ENCODE measurements at regions not wholly inside any gene's neighbourhood (a gene's known extent, or its start where the extent isn't known, plus 50 kb on each side); places are given as distances from the start of the nearest gene placed in this dataset.

DNA sequence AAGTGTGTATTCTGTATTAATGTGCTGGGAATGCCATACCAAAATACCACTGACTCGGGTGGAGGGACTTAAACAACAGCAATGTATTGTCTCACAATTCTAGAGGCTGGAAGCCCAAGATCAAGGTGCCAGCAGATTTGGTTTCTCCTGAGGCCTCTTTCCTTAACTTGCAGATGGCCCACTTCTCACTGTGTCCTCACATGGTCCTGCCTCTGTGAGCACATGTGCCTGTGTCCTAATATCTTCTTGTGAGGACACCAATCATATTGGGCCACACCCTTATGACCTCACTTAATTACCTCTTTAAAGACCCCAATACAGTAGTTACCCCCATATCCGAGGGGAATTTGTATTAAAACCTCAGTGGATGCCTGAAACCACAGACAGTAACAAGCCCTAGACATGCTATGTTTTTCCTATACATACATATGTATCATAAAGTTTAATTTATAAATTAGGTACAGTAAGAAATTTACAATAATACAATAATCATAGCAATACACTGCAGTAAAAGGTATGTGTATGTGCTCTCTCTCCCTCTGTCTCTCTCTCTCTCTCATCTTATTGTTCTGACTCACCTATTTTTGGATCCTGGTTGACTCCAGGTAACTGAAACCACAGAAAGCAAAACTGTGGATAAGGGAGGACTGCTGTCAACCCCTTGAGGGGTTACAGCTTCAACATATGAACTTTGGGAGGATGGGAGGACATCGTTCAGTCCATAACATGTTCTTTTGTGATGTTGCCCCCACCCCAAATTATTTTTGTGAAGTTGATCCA, 174.3 kb downstream of the IRS2 start:
- 0 out of 2 replicates have a peak, but pooled peaks cover 3% of the 10 kb centered on the region for H3K4me1 ChIP-seq (ENCODE audit: insufficient read depth, low read length)
- H3K27ac ChIP-seq (ENCODE audit: low read length) = no peak overlapping the region
- no peaks in the 10 kb centered on the region for H3K9me3 ChIP-seq (ENCODE audit: insufficient read depth, low read depth, low read length)
- H3K4me3 ChIP-seq (ENCODE audit: low read length) = no peak overlapping the region
- no peaks in the 10 kb centered on the region for H3K27me3 ChIP-seq (ENCODE audit: insufficient read depth, low read length)
- H3K36me3 ChIP-seq (ENCODE audit: insufficient read depth, low read depth, low read length) = no peaks in the 10 kb centered on the region
- no peak overlapping the region for H3K9ac ChIP-seq (ENCODE audit: low read depth, low read length)

DNA sequence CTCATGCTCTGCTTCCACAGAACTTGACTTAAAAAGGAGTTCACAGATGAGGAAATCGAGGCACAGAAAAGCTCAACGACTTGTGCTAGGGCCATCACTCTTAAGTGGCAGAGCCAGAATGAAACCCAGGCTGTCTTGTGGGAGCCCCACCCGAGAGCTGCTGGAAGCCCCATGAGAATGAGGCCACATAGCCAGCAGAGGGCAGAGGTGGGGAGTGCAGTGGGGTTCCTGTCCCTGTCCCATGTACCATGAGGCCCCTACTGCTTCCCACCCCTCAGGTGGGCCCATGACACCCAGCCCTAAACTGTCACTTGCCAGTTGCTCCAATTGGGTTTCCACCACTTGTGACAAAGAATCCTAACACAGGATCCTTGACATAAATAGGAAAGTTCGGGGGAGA, 175.9 kb downstream of the IRS2 start:
- Histone ChIP-seq H3K9ac (ENCODE audit: low read depth, low read length) (no peak overlapping the region), H3K36me3 (ENCODE audit: insufficient read depth, low read depth, low read length) (no peaks in the 10 kb centered on the region), H3K9me3 (ENCODE audit: insufficient read depth, low read depth, low read length) (no peaks in the 10 kb centered on the region), H3K4me3 (ENCODE audit: low read length) (no peak overlapping the region), H3K27me3 (ENCODE audit: insufficient read depth, low read length) (no peaks in the 10 kb centered on the region), H3K27ac (ENCODE audit: low read length) (no peak overlapping the region), H3K4me1 (ENCODE audit: insufficient read depth, low read length) (no peaks in the 10 kb centered on the region)

DNA sequence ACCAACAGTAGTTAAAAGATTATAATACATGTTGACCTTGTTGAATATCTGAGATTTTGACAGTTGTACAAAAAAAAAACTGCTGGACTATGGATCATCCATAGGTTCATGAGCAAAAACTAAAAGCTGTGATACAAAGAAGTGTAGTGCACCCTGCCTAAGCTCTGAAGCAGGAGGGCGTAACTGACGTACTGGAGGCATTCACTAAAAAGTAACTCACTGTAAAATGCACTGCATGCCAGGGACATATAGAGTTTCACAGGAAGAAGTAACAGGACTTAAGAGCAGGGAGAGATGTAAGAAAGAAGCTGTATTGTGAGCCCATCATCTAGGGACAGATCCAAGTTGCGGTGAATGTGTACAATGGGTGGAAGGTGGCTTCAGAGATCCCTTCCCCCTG, 177.9 kb downstream of the IRS2 start:
- Histone ChIP-seq H3K36me3 (ENCODE audit: insufficient read depth, low read depth, low read length) (no peaks in the 10 kb centered on the region), H3K9me3 (ENCODE audit: insufficient read depth, low read depth, low read length) (no peaks in the 10 kb centered on the region), H3K4me3 (ENCODE audit: low read length) (no peak overlapping the region), H3K27ac (ENCODE audit: low read length) (no peak overlapping the region), H3K27me3 (ENCODE audit: insufficient read depth, low read length) (no peaks in the 10 kb centered on the region), H3K4me1 (ENCODE audit: insufficient read depth, low read length) (no peaks in the 10 kb centered on the region), H3K9ac (ENCODE audit: low read depth, low read length) (no peak overlapping the region)

DNA sequence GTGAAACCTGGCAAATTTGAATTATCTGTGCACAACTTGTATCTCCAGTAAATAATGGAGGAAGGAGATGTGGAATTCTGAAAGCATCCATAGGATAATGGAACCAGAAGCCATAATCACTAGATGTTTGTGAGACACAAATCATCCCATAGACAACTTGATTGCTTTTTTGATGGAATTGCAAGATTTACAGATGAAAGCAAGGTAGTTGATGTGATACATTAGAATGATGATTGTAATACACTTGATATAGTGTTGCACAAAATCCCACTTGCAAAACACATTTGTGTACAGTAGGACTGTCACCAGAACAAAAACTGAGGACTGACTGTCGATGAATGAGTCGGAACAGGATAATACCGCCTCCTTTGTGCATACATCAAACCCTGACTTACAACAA, 178.3 kb downstream of the IRS2 start:
- Histone ChIP-seq H3K27me3 (ENCODE audit: insufficient read depth, low read length) (no peaks in the 10 kb centered on the region), H3K27ac (ENCODE audit: low read length) (no peak overlapping the region), H3K9ac (ENCODE audit: low read depth, low read length) (no peak overlapping the region), H3K9me3 (ENCODE audit: insufficient read depth, low read depth, low read length) (no peaks in the 10 kb centered on the region), H3K4me1 (ENCODE audit: insufficient read depth, low read length) (no peaks in the 10 kb centered on the region), H3K4me3 (ENCODE audit: low read length) (no peak overlapping the region), H3K36me3 (ENCODE audit: insufficient read depth, low read depth, low read length) (no peaks in the 10 kb centered on the region)

DNA sequence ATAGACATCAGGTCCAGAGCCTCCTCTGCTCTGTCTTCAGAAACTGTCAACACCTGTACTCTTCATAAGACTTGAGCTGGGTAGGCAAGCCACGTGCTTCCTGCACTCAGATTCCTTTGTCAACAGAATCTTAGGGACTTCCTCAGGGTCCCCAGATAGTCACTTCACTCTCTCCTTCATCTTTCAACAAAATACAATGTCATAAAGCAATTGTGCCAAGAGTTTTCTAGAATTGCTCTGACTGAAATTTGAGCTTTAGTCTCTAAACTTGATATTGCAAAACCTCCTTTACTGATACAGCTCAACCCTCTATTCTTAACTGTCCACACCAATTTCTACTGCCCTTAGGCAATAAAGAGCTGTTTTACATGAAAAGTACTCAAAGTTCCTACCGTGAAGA, 179.9 kb downstream of the IRS2 start:
- H3K4me3 ChIP-seq (ENCODE audit: low read length) = no peak overlapping the region
- H3K36me3 ChIP-seq (ENCODE audit: insufficient read depth, low read depth, low read length) = no peaks in the 10 kb centered on the region

DNA sequence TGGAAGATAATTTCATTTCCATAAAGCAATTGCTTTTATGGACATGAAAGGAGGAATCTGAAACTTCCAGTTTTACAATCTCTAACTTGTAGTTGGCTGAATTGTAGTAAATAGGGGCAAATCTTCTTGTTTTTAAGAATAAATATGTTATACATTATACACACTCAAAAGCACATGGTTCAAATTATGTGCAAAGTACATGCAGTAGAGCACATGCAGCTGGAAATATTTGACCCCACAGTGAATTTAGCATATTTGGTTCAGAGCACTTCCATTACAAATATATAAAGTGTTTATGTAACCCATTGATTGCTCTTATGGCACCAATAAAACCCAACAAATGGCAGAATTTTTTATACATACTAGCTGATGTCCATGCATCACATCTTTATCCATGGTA, 180.5 kb downstream of the IRS2 start:
- no peaks in the 10 kb centered on the region for H3K9me3 ChIP-seq (ENCODE audit: insufficient read depth, low read depth, low read length)
- H3K27ac ChIP-seq (ENCODE audit: low read length) = no peak overlapping the region
- H3K36me3 ChIP-seq (ENCODE audit: insufficient read depth, low read depth, low read length) = no peaks in the 10 kb centered on the region
- H3K9ac ChIP-seq (ENCODE audit: low read depth, low read length) = no peak overlapping the region
- no peak overlapping the region for H3K4me3 ChIP-seq (ENCODE audit: low read length)
- H3K4me1 ChIP-seq (ENCODE audit: insufficient read depth, low read length) = no peaks in the 10 kb centered on the region
- no peaks in the 10 kb centered on the region for H3K27me3 ChIP-seq (ENCODE audit: insufficient read depth, low read length)

More for the DNA sequence above, 179.9 kb downstream of the IRS2 start:
- Histone ChIP-seq H3K9me3 (ENCODE audit: insufficient read depth, low read depth, low read length) (no peaks in the 10 kb centered on the region), H3K27me3 (ENCODE audit: insufficient read depth, low read length) (no peaks in the 10 kb centered on the region), H3K9ac (ENCODE audit: low read depth, low read length) (no peak overlapping the region), H3K27ac (ENCODE audit: low read length) (no peak overlapping the region), H3K4me1 (ENCODE audit: insufficient read depth, low read length) (no peaks in the 10 kb centered on the region)

DNA sequence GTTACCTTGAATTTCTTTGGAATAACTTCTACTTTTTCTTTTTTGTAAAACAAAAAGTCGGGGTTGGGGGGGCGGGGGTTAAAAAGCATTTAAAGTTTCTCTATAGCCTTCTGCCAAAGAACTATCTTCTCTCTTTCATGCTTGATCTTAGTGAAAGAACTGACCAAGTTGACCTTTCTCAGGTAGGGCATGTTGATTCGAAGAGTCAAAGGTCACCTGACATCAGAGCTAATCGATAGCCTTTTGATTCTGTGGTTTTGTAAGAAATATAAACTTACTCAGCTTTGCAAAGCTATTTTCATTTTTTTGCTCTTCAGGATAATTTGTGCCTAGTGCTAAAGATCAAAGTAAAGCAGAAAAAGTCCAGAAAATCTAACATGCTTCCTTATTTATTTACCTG, 181.5 kb downstream of the IRS2 start:
- Histone ChIP-seq H3K9ac (ENCODE audit: low read depth, low read length) (no peak overlapping the region), H3K9me3 (ENCODE audit: insufficient read depth, low read depth, low read length) (no peaks in the 10 kb centered on the region), H3K4me1 (ENCODE audit: insufficient read depth, low read length) (no peaks in the 10 kb centered on the region), H3K4me3 (ENCODE audit: low read length) (no peak overlapping the region), H3K27ac (ENCODE audit: low read length) (no peak overlapping the region), H3K27me3 (ENCODE audit: insufficient read depth, low read length) (no peaks in the 10 kb centered on the region), H3K36me3 (ENCODE audit: insufficient read depth, low read depth, low read length) (no peaks in the 10 kb centered on the region)

DNA sequence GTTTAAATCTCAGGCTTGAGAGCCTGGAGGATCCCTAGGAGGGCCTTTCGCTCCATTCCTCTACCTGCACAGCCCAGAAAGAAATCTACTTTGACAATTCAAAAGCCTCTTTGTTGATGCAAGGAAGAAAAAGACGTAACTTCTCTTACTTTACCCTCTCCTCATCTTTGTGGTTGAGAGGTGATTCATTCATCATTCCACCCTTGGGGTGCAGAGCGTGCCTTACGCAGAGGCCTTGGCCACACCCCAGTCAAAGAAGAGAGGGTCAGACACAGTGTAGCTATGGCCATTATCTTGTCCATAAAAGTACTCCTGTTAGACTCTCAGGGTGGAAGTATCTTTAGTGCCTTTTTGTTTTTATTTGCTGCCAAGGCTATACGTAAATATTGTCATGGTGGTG, 184.0 kb downstream of the IRS2 start:
- Histone ChIP-seq H3K4me1 (ENCODE audit: insufficient read depth, low read length) (no peaks in the 10 kb centered on the region), H3K9me3 (ENCODE audit: insufficient read depth, low read depth, low read length) (no peaks in the 10 kb centered on the region), H3K9ac (ENCODE audit: low read depth, low read length) (no peak overlapping the region), H3K4me3 (ENCODE audit: low read length) (no peak overlapping the region), H3K36me3 (ENCODE audit: insufficient read depth, low read depth, low read length) (no peaks in the 10 kb centered on the region), H3K27ac (ENCODE audit: low read length) (no peak overlapping the region), H3K27me3 (ENCODE audit: insufficient read depth, low read length) (no peaks in the 10 kb centered on the region)

DNA sequence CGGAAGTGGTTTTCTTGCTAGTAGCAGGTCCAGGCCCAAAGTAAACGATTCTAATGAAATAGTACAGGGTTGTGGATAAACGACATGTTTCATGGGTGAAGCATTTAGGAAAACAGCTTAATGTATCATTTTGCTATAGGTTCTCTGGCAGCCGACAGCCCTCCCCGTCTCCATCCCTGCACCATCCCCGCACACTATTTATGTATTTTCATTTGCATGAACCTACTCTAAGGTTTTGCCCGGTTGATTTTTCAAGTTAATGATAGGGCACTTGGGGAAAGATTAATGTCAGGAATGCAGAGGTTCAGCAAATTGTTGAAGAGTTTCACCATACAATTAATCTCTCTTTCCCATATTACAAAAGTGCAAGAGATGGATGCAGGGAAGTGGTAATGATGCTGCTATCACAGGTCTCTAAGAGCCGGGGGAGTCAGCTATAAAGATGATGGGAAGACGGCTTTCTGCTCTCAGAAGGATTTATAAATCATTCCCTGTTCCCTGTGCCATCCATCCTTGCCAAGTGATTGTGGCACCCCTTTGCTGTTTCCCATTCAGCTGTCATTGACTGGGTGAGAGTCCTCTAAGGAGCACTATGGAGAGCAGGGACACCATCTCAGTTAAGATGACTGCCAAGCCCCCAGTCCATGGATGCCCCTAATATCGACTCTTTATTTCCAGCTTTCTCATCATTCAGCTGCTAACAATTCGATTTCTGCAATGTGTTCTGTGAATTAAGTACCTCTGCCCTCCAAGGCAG, 186.3 kb downstream of the IRS2 start:
- no peak overlapping the region for H3K4me3 ChIP-seq (ENCODE audit: low read length)
- H3K36me3 ChIP-seq (ENCODE audit: insufficient read depth, low read depth, low read length) = no peaks in the 10 kb centered on the region
- no peaks in the 10 kb centered on the region for H3K4me1 ChIP-seq (ENCODE audit: insufficient read depth, low read length)

DNA sequence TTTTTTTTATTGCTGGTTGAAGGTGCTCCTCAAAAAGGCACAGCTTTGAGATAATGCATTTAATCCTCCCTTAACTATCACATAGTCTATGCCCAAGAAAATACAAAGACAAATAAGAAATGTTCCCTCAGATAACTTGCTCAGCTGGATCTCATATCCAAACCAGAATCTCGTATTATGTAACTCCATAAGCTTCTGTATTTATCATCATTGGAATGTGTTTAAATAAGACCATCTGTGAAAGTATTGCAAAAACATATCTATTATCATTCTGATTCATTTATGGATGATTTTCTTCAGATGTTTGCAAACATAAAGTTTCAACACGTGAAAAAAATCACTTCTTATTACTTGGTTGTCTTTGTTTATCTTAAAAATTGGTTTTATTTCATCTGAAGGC, 190.9 kb downstream of the IRS2 start:
- no peak overlapping the region for H3K27ac ChIP-seq (ENCODE audit: low read length)
- no peaks in the 10 kb centered on the region for H3K4me1 ChIP-seq (ENCODE audit: insufficient read depth, low read length)
- H3K36me3 ChIP-seq (ENCODE audit: insufficient read depth, low read depth, low read length) = no peaks in the 10 kb centered on the region
- H3K4me3 ChIP-seq (ENCODE audit: low read length) = no peak overlapping the region
- no peak overlapping the region for H3K9ac ChIP-seq (ENCODE audit: low read depth, low read length)
- H3K27me3 ChIP-seq (ENCODE audit: insufficient read depth, low read length) = no peaks in the 10 kb centered on the region
- no peaks in the 10 kb centered on the region for H3K9me3 ChIP-seq (ENCODE audit: insufficient read depth, low read depth, low read length)

More for the DNA sequence above, 186.3 kb downstream of the IRS2 start:
- H3K9ac ChIP-seq (ENCODE audit: low read depth, low read length) = no peak overlapping the region
- H3K27ac ChIP-seq (ENCODE audit: low read length) = no peak overlapping the region
- no peaks in the 10 kb centered on the region for H3K27me3 ChIP-seq (ENCODE audit: insufficient read depth, low read length)
- no peaks in the 10 kb centered on the region for H3K9me3 ChIP-seq (ENCODE audit: insufficient read depth, low read depth, low read length)

DNA sequence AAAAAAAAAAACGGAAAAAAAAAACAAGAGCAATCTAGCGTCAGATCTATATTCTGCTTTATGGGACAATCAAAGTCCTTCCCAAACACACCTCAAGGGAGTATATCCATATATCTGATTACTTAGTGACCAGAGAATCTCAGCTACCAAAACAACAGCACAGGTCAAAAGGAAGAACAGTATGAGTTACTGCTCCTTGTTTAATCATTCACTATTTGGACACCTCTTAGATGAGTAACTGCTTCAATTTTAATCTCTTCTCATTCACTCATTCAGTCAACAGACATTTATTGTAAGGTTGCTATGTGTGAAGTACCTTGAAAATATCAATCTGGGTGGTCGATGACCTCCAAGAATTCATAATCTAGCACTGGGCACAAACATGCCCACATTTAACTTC, 193.2 kb downstream of the IRS2 start:
- no peaks in the 10 kb centered on the region for H3K36me3 ChIP-seq (ENCODE audit: insufficient read depth, low read depth, low read length)
- H3K4me1 ChIP-seq (ENCODE audit: insufficient read depth, low read length) = no peaks in the 10 kb centered on the region
- H3K27me3 ChIP-seq (ENCODE audit: insufficient read depth, low read length) = no peaks in the 10 kb centered on the region
- no peaks in the 10 kb centered on the region for H3K9me3 ChIP-seq (ENCODE audit: insufficient read depth, low read depth, low read length)
- H3K4me3 ChIP-seq (ENCODE audit: low read length) = no peak overlapping the region
- H3K27ac ChIP-seq (ENCODE audit: low read length) = no peak overlapping the region
- no peak overlapping the region for H3K9ac ChIP-seq (ENCODE audit: low read depth, low read length)

DNA sequence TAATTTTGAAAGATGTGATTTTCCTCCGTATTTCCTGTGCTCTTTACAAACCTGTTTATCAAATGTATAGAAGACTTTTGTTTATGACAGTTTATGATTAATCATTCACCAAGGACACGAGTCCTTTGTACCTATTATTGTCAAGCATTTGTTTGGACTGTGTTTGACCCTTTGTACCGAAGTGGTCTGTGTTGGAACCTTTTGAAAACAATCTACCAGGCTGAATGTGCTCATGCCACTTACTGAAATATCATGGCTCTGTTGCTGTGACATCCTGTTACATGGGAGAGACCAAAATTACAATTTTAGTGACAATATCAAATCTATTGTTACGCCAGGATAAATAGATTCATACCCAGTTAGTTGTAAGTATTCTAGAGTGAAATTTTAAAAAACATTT, 193.6 kb downstream of the IRS2 start:
- Histone ChIP-seq H3K27me3 (ENCODE audit: insufficient read depth, low read length) (no peaks in the 10 kb centered on the region), H3K36me3 (ENCODE audit: insufficient read depth, low read depth, low read length) (no peaks in the 10 kb centered on the region), H3K9me3 (ENCODE audit: insufficient read depth, low read depth, low read length) (no peaks in the 10 kb centered on the region), H3K4me1 (ENCODE audit: insufficient read depth, low read length) (no peaks in the 10 kb centered on the region), H3K4me3 (ENCODE audit: low read length) (no peak overlapping the region), H3K9ac (ENCODE audit: low read depth, low read length) (no peak overlapping the region), H3K27ac (ENCODE audit: low read length) (no peak overlapping the region)

Measured in iPS-20b (cell line).